K562 (cell line): ENCODE measurements at regions not wholly inside any gene's neighbourhood (a gene's known extent, or its start where the extent isn't known, plus 50 kb on each side); places are given as distances from the start of the nearest gene placed in this dataset.

Experiments
- C11orf30 ChIP-seq: fragments of 450-650 bp; IDR thresholded peaks from 2 replicates; pipeline ENCODE4 v1.6.1; 2016; ENCODE audit warnings: low read depth, mild to moderate bottlenecking
- CTCF ChIP-seq, 3 experiments: IDR thresholded peaks in 2 of 3; conservative IDR thresholded peaks in 1 of 3; 2 replicates each; pipeline ENCODE4 v1.5.1; 2011 to 2012; ENCODE audit warnings: low read length in 3 of 3, mild to moderate bottlenecking in 3 of 3, control low read depth in 2 of 3, improper control_type of control experiment in 1 of 3, inconsistent platforms in 1 of 3, low read depth in 1 of 3, mixed read lengths in 1 of 3, moderate library complexity in 1 of 3; ENCODE audit not compliant: insufficient read depth in 2 of 3
- E2F8 ChIP-seq: fragments of 450-650 bp; IDR thresholded peaks from 2 replicates; pipeline ENCODE4 v1.7.1; 2018; ENCODE audit warnings: mild to moderate bottlenecking, low read depth; ENCODE audit not compliant: partially characterized antibody
- JUND ChIP-seq, 2 experiments: IDR thresholded peaks; 2 replicates in 1 of 2; 3 replicates in 1 of 2; pipeline ENCODE4 v1.6.1; 2011; ENCODE audit warnings: borderline replicate concordance in 2 of 2, low read depth in 2 of 2, low read length in 2 of 2, improper control_type of control experiment in 1 of 2, missing biosample characterization in 1 of 2, missing genetic modification characterization in 1 of 2, missing genetic modification reagents in 1 of 2
- LEF1 ChIP-seq: fragments of 450-650 bp; IDR thresholded peaks from 2 replicates; pipeline ENCODE4 v1.6.1; 2016; ENCODE audit warnings: mild to moderate bottlenecking
- YBX1 ChIP-seq: fragments of 450-650 bp; IDR thresholded peaks from 2 replicates; pipeline ENCODE4 v1.7.1; 2016; ENCODE audit warnings: mild to moderate bottlenecking
- ZBTB11 ChIP-seq, 3 experiments: fragments of 200-800 bp in 1 of 3; fragments of 250-450 bp in 1 of 3; fragments of 450-650 bp in 1 of 3; sonication (Bioruptor Pico) in 1 of 3; sonication (Bioruptor generic) in 1 of 3; formaldehyde crosslinking in 1 of 3; IDR thresholded peaks; 2 replicates each; pipeline versions ENCODE4 v1.6.1 to v1.8.0; 2016 to 2022; ENCODE audit warnings: mild to moderate bottlenecking in 2 of 3, missing genetic modification characterization in 2 of 3, missing compliant biosample characterization in 1 of 3, moderate library complexity in 1 of 3
- ZC3H11A ChIP-seq: IDR thresholded peaks from 2 replicates; pipeline ENCODE4 v1.6.1; 2012; ENCODE audit warnings: low read depth, low read length, improper control_type of control experiment
- ZNF311 ChIP-seq: fragments of 250-450 bp; sonication (Bioruptor Pico); IDR thresholded peaks from 2 replicates; pipeline ENCODE4 v1.4.0; 2020; ENCODE audit warnings: mild to moderate bottlenecking, moderate library complexity

GRCh38 chr5:103410172-103410571 lies 151.6 kb downstream of the MACIR start:
- TF ChIP-seq ZNF311 (no peak), E2F8 (no peak), CTCF (IDR thresholded peaks at IDR 0.05 in 2 of 3, conservative IDR thresholded peaks at IDR 0.05 in 1 of 3; ENCODE audit: insufficient read depth in 2 of 3, low read depth in 1 of 3, low read length in 3 of 3) (no peak), LEF1 (no peak), JUND (IDR thresholded peaks at IDR 0.05; ENCODE audit: borderline replicate concordance, low read depth, low read length) (no peak), JUND (tag; IDR thresholded peaks at IDR 0.05; ENCODE audit: borderline replicate concordance, low read depth, low read length) (no peak), ZC3H11A (no peak), ZBTB11 (CRISPR knock-in tag; IDR thresholded peaks at IDR 0.05) (no peak), C11orf30 (no peak), YBX1 (no peak)
